SIG-M5 treated with dmso at 0.1 percent for 504 hours (cell line): ENCODE measurements at regions not wholly inside any gene's neighbourhood (a gene's known extent, or its start where the extent isn't known, plus 50 kb on each side); places are given as distances from the start of the nearest gene placed in this dataset.
"Not testable (repeated sequence)": the region's sequence is repeated elsewhere in the genome, so short reads cannot be mapped to it uniquely, and the experiment has no call there.

Source experiments
- DNase-seq: peaks from one replicate; lab custom pipeline; 2025; ENCODE audit not compliant: unreplicated experiment; lab: John Stamatoyannopoulos, UW

DNA sequence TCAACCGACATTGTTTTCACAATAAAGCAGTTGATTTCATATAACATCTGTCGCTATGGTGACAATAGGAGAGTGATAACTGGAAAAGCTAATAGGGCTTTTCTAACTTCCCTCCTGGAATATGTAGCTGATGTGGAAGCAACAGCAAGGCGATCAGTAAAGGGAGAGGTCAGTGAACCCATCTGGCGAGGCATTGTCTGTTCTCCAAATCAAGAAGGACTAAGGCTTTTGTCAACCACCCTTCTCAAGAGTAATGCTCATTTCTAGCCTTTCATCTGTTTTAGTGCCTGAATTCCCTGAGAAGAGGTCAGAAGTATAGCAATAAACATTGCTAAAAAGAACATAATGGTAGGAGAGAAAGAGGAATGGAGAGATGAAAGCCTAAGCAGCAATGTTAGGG is 201.3 kb downstream of the AKAP7 start:
- no peak for DNase-seq

GRCh38 chr6:131346896-131347295 is 211.6 kb downstream of the AKAP7 start:
- not testable (repeated sequence) for DNase-seq

DNA sequence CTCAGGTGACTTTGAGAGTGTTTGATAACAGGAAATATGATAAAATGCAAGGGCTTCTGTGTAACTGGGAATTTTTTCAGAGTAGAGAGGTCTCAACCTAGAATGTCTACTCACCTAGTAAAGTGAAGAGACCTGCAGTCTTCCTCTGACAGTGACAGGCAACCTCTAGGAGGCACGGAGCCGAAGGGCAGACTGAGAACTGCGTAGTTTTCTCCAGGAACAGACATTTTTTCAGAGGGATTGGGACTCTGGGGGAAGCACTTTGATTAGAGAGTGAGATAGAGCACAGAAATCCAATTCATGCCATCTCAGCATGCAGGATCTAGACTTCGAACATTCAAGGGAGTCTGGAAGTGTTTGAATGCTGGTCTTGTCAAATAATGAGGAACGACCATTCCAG is 213.3 kb downstream of the AKAP7 start:
- DNase-seq, result no peak

DNA sequence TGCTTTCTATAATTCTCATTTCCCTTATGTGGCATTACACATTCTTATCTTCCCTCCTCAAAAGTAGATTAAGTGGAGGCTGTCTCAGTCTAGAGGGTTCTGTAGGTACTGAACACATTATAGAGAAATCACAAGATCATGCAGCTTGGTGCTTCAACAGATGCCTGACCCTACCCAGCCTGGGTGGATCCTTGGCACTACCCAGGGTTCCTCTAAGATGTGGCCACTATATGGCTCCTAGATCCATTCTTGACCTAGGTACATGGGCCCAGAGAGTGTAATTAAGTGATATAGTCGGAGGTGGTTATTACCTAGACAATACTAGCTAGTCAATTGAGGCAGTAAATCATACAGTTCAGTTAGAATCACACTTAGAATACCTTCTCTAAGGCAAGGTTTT is 213.9 kb downstream of the AKAP7 start:
- no peak for DNase-seq

GRCh38 chr6:131353106-131353505 is 217.8 kb downstream of the AKAP7 start:
- no peak for DNase-seq

DNA sequence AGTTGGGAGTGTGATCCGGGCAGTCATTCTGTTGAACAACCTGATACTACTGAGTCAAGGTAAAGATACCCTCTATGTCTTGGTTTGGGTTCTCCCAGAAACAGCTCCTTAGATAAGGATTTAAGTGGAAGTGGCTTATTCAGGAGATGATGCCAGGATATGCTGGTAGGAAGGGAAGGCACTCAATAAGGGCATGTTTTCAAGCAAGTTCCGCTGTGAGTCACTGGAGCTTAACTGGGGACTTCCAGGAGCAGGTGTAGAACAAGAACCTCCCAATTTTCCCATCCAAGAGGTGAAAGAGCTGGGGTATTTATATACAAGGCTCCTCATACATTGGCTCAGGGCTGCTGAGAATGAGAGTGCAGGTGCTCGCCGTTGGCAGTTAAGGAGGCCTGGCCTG is 218.6 kb downstream of the AKAP7 start:
- DNase-seq, result no peak

GRCh38 chr6:131354356-131354755 is 218.7 kb upstream of the ARG1 start:
- DNase-seq, result no peak

- no peak for DNase-seq
Observed at GRCh38 chr6:131356161-131356560, 216.9 kb upstream of the ARG1 start.

- DNase-seq, result no peak
Observed at GRCh38 chr6:131357501-131357900, 215.5 kb upstream of the ARG1 start.

DNA sequence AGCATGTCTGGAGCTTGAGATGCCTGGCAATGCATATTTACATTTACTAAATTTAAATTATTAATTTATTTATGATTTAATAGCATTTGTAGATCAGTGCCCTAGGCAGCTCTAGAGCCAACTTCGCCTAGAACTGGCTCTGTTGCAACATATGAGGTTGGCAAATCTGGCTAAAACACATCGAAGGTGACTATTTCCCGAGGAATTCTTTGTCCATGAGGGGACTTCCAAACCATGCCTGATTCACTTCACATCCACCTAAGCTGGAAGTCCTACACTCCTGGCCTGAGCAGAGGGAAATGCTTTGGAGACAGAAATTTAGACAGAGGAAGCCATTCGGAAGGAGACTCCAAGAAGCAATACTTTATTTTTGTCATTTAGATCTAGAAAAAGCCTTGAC is 211.0 kb upstream of the ARG1 start:
- no peak for DNase-seq

GRCh38 chr6:131362696-131363095 is 210.3 kb upstream of the ARG1 start:
- DNase-seq, result no peak

- no peak for DNase-seq
Observed at GRCh38 chr6:131363947-131364834, 208.8 kb upstream of the ARG1 start.

DNA sequence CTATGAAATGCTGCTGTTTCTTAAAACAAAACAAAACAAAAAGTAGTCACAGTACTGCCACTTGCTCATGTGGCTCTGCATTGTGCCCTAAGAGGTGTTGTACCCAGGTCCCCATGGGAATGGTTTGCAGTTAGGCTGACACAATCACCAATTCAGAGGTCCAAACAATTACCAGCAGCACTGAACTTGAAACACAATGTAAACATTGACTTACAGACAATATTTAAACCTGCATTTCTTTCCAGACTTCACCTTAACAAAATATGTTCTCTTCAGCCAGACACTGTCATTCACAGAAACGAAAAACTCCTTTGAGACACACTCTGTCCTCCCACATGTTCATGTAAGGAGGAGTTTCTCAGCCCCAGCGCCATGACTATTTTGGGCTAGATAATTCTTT is 206.8 kb upstream of the ARG1 start:
- no peak for DNase-seq

GRCh38 chr6:131367206-131367873 is 205.7 kb upstream of the ARG1 start:
- DNase-seq, result no peak

- peak; percentile 90 for DNase-seq
Observed at GRCh38 chr6:131368198-131368911, 204.7 kb upstream of the ARG1 start.

GRCh38 chr6:131372535-131372934 is 200.5 kb upstream of the ARG1 start:
- no peak for DNase-seq

DNA sequence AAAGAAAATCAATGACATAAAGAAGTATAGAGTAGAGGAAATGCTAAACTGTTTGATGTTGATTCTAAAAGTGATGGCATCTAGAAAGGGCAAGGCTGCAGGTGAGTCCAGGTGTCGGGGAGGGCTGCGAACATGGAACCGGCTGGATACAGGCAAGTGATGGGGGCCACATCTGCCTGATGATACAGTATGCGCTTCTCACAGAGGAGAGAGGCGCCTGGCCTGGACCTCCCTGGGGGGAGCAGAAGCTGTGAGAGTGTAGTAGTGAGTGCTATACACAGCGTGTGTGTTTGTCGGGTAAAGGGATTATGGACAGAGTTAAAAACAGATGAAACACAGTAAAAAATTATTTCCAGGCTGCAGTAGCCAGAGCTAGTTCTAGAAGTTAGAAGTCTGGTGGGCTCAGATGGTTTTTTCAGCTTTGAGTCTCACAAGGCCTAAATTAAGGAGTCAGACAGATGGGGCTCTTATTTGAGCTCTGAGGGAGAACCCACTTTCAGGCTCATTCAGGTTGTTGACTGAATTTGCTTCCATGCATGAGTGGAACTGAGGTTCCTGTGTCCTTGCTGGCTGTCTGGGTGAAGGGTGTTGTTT is 195.8 kb upstream of the ARG1 start:
- DNase-seq, result no peak

- DNase-seq, result no peak
Observed at GRCh38 chr6:131378874-131379273, 194.2 kb upstream of the ARG1 start.

GRCh38 chr6:131379948-131380347 is 193.1 kb upstream of the ARG1 start:
- no peak for DNase-seq

- no peak for DNase-seq
Observed at GRCh38 chr6:131381052-131381708, 191.8 kb upstream of the ARG1 start.

DNA sequence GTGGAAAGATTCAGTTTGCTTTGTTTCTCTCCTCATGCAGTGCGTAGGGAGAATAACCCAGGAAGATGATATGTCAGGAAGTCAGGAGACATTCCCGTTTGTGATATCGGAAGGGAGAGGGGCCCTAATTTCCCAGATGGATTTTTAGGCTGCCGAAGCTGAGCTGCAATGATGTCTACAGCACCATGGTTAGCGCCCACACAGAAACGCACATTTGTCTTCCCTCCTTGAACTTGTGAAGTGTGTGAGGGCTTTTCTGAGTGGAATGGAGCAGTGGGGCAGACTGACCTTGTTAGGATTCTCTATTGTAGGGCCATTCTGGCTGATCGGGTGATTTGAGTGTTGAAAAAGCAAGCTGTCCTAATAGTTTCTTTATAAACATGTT is 191.3 kb upstream of the ARG1 start:
- no peak for DNase-seq
